Peyer's patch (tissue), 4 donors: ENCODE measurements at regions not wholly inside any gene's neighbourhood (a gene's known extent, or its start where the extent isn't known, plus 50 kb on each side); places are given as distances from the start of the nearest gene placed in this dataset.

Experiments
- POLR2A ChIP-seq, 2 donors: fragments of 450-650 bp; IDR thresholded peaks; one replicate each; pipeline ENCODE4 v1.5.1; 2017; ENCODE audit warnings: antibody characterized with exemption in 2 of 2, mild to moderate bottlenecking in 2 of 2, moderate library complexity in 2 of 2
- TF ChIP-seq, protein P1 (sequence below), 6 experiments: fragments of 450-650 bp in 4 of 6; fragments of 200-600 bp in 2 of 6; sonication (generic) in 1 of 6; IDR thresholded peaks; one replicate each; pipeline ENCODE4 v1.5.1; 2017 to 2019; ENCODE audit warnings: antibody characterized with exemption in 6 of 6, mild to moderate bottlenecking in 3 of 6, moderate library complexity in 1 of 6

GRCh38 chrX:96246436-96246835 is 438.2 kb upstream of the DIAPH2 start:
- TF ChIP-seq, protein P1, sequence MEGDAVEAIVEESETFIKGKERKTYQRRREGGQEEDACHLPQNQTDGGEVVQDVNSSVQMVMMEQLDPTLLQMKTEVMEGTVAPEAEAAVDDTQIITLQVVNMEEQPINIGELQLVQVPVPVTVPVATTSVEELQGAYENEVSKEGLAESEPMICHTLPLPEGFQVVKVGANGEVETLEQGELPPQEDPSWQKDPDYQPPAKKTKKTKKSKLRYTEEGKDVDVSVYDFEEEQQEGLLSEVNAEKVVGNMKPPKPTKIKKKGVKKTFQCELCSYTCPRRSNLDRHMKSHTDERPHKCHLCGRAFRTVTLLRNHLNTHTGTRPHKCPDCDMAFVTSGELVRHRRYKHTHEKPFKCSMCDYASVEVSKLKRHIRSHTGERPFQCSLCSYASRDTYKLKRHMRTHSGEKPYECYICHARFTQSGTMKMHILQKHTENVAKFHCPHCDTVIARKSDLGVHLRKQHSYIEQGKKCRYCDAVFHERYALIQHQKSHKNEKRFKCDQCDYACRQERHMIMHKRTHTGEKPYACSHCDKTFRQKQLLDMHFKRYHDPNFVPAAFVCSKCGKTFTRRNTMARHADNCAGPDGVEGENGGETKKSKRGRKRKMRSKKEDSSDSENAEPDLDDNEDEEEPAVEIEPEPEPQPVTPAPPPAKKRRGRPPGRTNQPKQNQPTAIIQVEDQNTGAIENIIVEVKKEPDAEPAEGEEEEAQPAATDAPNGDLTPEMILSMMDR (IDR thresholded peaks at IDR 0.05) = no peak
- no peak for TF ChIP-seq POLR2A (IDR thresholded peaks at IDR 0.05)
